Smooth muscle cell (in vitro differentiated cells): ENCODE measurements at regions not wholly inside any gene's neighbourhood (a gene's known extent, or its start where the extent isn't known, plus 50 kb on each side); places are given as distances from the start of the nearest gene placed in this dataset.

ENCODE experiments used
- DNase-seq: peaks from one replicate; lab custom pipeline; 2025; ENCODE audit not compliant: unreplicated experiment; lab: John Stamatoyannopoulos, UW
- H2AFZ ChIP-seq: fragments of 200-600 bp; sonication (generic); 2 replicates; pipeline ENCODE4 v1.6.0; 2016; ENCODE audit warnings: antibody characterized with exemption, low read depth, mild to moderate bottlenecking
- H3F3A ChIP-seq: fragments of 200-600 bp; sonication (generic); 2 replicates; pipeline ENCODE4 v1.6.0; 2017; ENCODE audit warnings: antibody characterized with exemption, low read depth
- H3K27ac ChIP-seq: fragments of 200-600 bp; sonication (generic); 2 replicates; pipeline ENCODE4 v1.5.1; 2016; ENCODE audit warnings: low read depth, mild to moderate bottlenecking
- H3K27me3 ChIP-seq: fragments of 200-600 bp; sonication (generic); 2 replicates; pipeline ENCODE4 v1.6.1; 2016; ENCODE audit warnings: low read depth, mild to moderate bottlenecking
- H3K36me3 ChIP-seq: fragments of 200-600 bp; sonication (generic); 2 replicates; pipeline ENCODE4 v1.5.1; 2016; ENCODE audit warnings: low read depth
- H3K4me1 ChIP-seq: fragments of 200-600 bp; sonication (generic); 2 replicates; pipeline ENCODE4 v1.5.1; 2016; ENCODE audit warnings: low read depth
- H3K4me2 ChIP-seq: fragments of 200-600 bp; sonication (generic); 2 replicates; pipeline ENCODE4 v1.6.0; 2016; ENCODE audit warnings: mild to moderate bottlenecking
- H3K4me3 ChIP-seq: fragments of 200-600 bp; sonication (generic); 2 replicates; pipeline ENCODE4 v1.5.1; 2016; ENCODE audit warnings: mild to moderate bottlenecking
- H3K79me2 ChIP-seq: fragments of 200-600 bp; sonication (generic); 2 replicates; pipeline ENCODE4 v1.6.0; 2016; ENCODE audit warnings: low read depth, mild to moderate bottlenecking
- H3K9ac ChIP-seq: fragments of 200-600 bp; sonication (generic); 2 replicates; pipeline ENCODE4 v1.6.0; 2016; ENCODE audit warnings: low read depth
- H3K9me3 ChIP-seq: fragments of 200-600 bp; sonication (generic); replicated peaks from 2 replicates; pipeline ENCODE4 v1.5.1; 2016; ENCODE audit warnings: low read depth
- H4K20me1 ChIP-seq: fragments of 200-600 bp; sonication (generic); 2 replicates; pipeline ENCODE4 v1.6.0; 2016; ENCODE audit warnings: low read depth
- CTCF ChIP-seq: fragments of 200-600 bp; sonication (generic); IDR thresholded peaks from 2 replicates; pipeline ENCODE4 v1.5.1; 2017; ENCODE audit warnings: borderline replicate concordance, mild to moderate bottlenecking, antibody characterized with exemption; ENCODE audit not compliant: insufficient read depth, poor library complexity, severe bottlenecking
- whole genome bisulfite sequencing: methylation state at CpG from one replicate; pipeline ENCODE4 v1.1.7; 2016; ENCODE audit warnings: low lambda C conversion rate; 5-methylcytosine and 5-hydroxymethylcytosine counted together

- Histone ChIP-seq H3K9ac (no peak overlapping the region), H3K79me2 (no peaks in the 10 kb centered on the region), H4K20me1 (no peaks in the 10 kb centered on the region), H3K27ac (no peak overlapping the region), H2AFZ (no peak overlapping the region), H3K9me3 (no peaks in the 10 kb centered on the region), H3K4me1 (no peaks in the 10 kb centered on the region), H3K4me2 (no peak overlapping the region), H3K36me3 (no peaks in the 10 kb centered on the region), H3K27me3 (peaks cover 16% of the 10 kb centered on the region), H3F3A (no peaks in the 10 kb centered on the region), H3K4me3 (no peak overlapping the region)
- no peak for DNase-seq
- 85% methylated on average over 5 of the region's 5 CpGs for WGBS
- TF ChIP-seq CTCF: no peak
Observed at GRCh38 chr6:18664401-18664800, 277.3 kb downstream of the RNF144B start.

GRCh38 chr6:18667612-18668011, 280.5 kb downstream of the RNF144B start:
- Histone ChIP-seq H3K79me2 (no peaks in the 10 kb centered on the region), H4K20me1 (no peaks in the 10 kb centered on the region), H3K27me3 (peaks cover 16% of the 10 kb centered on the region), H3K36me3 (no peaks in the 10 kb centered on the region), H3K4me3 (no peak overlapping the region), H3K4me2 (no peak overlapping the region), H3F3A (no peaks in the 10 kb centered on the region), H3K9ac (no peak overlapping the region), H3K9me3 (no peaks in the 10 kb centered on the region), H3K4me1 (no peaks in the 10 kb centered on the region), H2AFZ (no peak overlapping the region), H3K27ac (no peak overlapping the region)
- WGBS: 64% methylated on average over 2 of the region's 2 CpGs
- no peak for TF ChIP-seq CTCF
- DNase-seq: no peak

GRCh38 chr6:18668994-18669393, 281.8 kb downstream of the RNF144B start:
- 72% methylated on average over 3 of the region's 3 CpGs for WGBS

More at GRCh38 chr6:18668994-18669393, 281.8 kb downstream of the RNF144B start:
- H3K36me3 ChIP-seq: no peaks in the 10 kb centered on the region
- DNase-seq: no peak
- no peak overlapping the region for H2AFZ ChIP-seq
- H3K4me3 ChIP-seq: no peak overlapping the region
- H3K4me2 ChIP-seq: no peak overlapping the region
- H4K20me1 ChIP-seq: no peaks in the 10 kb centered on the region
- no peaks in the 10 kb centered on the region for H3K79me2 ChIP-seq
- H3K4me1 ChIP-seq: no peaks in the 10 kb centered on the region
- no peak for TF ChIP-seq CTCF
- H3F3A ChIP-seq: no peaks in the 10 kb centered on the region
- H3K9ac ChIP-seq: no peak overlapping the region
- H3K27ac ChIP-seq: no peak overlapping the region
- H3K9me3 ChIP-seq: no peaks in the 10 kb centered on the region
- peaks cover 16% of the 10 kb centered on the region for H3K27me3 ChIP-seq
